CD14-positive monocyte (primary cell): ENCODE measurements at regions not wholly inside any gene's neighbourhood (a gene's known extent, or its start where the extent isn't known, plus 50 kb on each side); places are given as distances from the start of the nearest gene placed in this dataset.

ENCODE experiments used
- DNase-seq, 3 donors: peaks; one replicate each; pipeline ENCODE4 v3.0.0-alpha.2; 2011 to 2022
- H2AFZ ChIP-seq: 2 replicates; pipeline ENCODE4 v1.6.0; 2012; ENCODE audit warnings: mild to moderate bottlenecking, low read depth, low read length, inconsistent platforms; ENCODE audit not compliant: insufficient read depth, poor library complexity, severe bottlenecking
- H3K27ac ChIP-seq, 2 donors: 1 replicate in 1 of 2; 2 replicates in 1 of 2; pipeline ENCODE4 v1.5.1; 2012 to 2013; ENCODE audit warnings: low read length in 2 of 2, control low read depth in 1 of 2, inconsistent platforms in 1 of 2, low read depth in 1 of 2, mild to moderate bottlenecking in 1 of 2
- H3K27me3 ChIP-seq, 2 donors: one replicate each; pipeline versions ENCODE4 v1.6.0 to v1.6.1; 2011 to 2013; ENCODE audit warnings: low read length in 2 of 2; ENCODE audit not compliant: control insufficient read depth in 2 of 2, insufficient read depth in 2 of 2
- H3K36me3 ChIP-seq, 2 donors: replicated peaks in 1 of 2; 1 replicate in 1 of 2; 2 replicates in 1 of 2; pipeline versions ENCODE4 v1.5.1 to v1.6.1; 2012 to 2013; ENCODE audit warnings: low read length in 2 of 2, control low read depth in 1 of 2, inconsistent platforms in 1 of 2, mild to moderate bottlenecking in 1 of 2; ENCODE audit not compliant: insufficient read depth in 2 of 2, control insufficient read depth in 1 of 2
- H3K4me1 ChIP-seq, 2 donors: 1 replicate in 1 of 2; 2 replicates in 1 of 2; pipeline versions ENCODE4 v1.5.1 to v1.6.1; 2012 to 2013; ENCODE audit warnings: low read length in 2 of 2, control low read depth in 1 of 2, inconsistent platforms in 1 of 2, mild to moderate bottlenecking in 1 of 2, moderate library complexity in 1 of 2; ENCODE audit not compliant: insufficient read depth in 2 of 2, control insufficient read depth in 1 of 2
- H3K4me2 ChIP-seq: replicated peaks from 2 replicates; pipeline ENCODE3; 2012; ENCODE audit warnings: low read length, moderate library complexity, mild to moderate bottlenecking; ENCODE audit not compliant: poor library complexity, severe bottlenecking; ENCODE audit errors: extremely low read depth
- H3K4me3 ChIP-seq, 3 experiments: fragments of 200-600 bp in 1 of 3; sonication (generic) in 1 of 3; replicated peaks in 1 of 3; 1 replicate in 2 of 3; 2 replicates in 1 of 3; pipeline ENCODE4 v1.5.1; 2011 to 2013; ENCODE audit warnings: low read length in 3 of 3, mild to moderate bottlenecking in 3 of 3, control low read depth in 2 of 3, low read depth in 2 of 3, inconsistent platforms in 1 of 3, moderate library complexity in 1 of 3
- H3K79me2 ChIP-seq: 2 replicates; pipeline ENCODE4 v1.6.0; 2012; ENCODE audit warnings: mild to moderate bottlenecking, control low read depth, inconsistent platforms, low read length, moderate library complexity; ENCODE audit not compliant: insufficient read depth
- H3K9ac ChIP-seq: 2 replicates; pipeline ENCODE4 v1.6.0; 2017; ENCODE audit warnings: low read length, mild to moderate bottlenecking; ENCODE audit not compliant: insufficient read depth, poor library complexity, severe bottlenecking
- H3K9me3 ChIP-seq, 2 donors: replicated peaks in 1 of 2; 1 replicate in 1 of 2; 2 replicates in 1 of 2; pipeline versions ENCODE4 v1.5.1 to v1.6.1; 2012 to 2013; ENCODE audit warnings: low read length in 2 of 2, control low read depth in 1 of 2; ENCODE audit not compliant: control insufficient read depth in 1 of 2, insufficient read depth in 1 of 2
- H4K20me1 ChIP-seq: 2 replicates; pipeline ENCODE4 v1.6.0; 2012; ENCODE audit warnings: mild to moderate bottlenecking, low read length, control low read depth, moderate library complexity; ENCODE audit not compliant: insufficient read depth
- H3K27ac Mint-ChIP-seq, 7 donors: one replicate each; pipeline ENCODE4 v1.8.0; 2020; ENCODE audit warnings: mild to moderate bottlenecking in 7 of 7, mixed read lengths in 7 of 7, moderate library complexity in 6 of 7, inconsistent platforms in 2 of 7
- H3K27me3 Mint-ChIP-seq, 3 donors: one replicate each; pipeline ENCODE4 v1.8.0; 2021 to 2022; ENCODE audit warnings: low read depth in 3 of 3, mild to moderate bottlenecking in 3 of 3, mixed read lengths in 3 of 3, moderate library complexity in 3 of 3, inconsistent platforms in 1 of 3
- H3K36me3 Mint-ChIP-seq, 2 donors: one replicate each; pipeline ENCODE4 v1.8.0; 2020; ENCODE audit warnings: mixed read lengths in 2 of 2, inconsistent platforms in 1 of 2, mild to moderate bottlenecking in 1 of 2
- H3K4me1 Mint-ChIP-seq: one replicate; pipeline ENCODE4 v1.8.0; 2020; ENCODE audit warnings: mild to moderate bottlenecking, mixed read lengths
- H3K4me3 Mint-ChIP-seq, 2 donors: one replicate each; pipeline ENCODE4 v1.8.0; 2020; ENCODE audit warnings: mild to moderate bottlenecking in 2 of 2, mixed read lengths in 2 of 2, moderate library complexity in 1 of 2
- H3K9me3 Mint-ChIP-seq, 7 donors: one replicate each; pipeline ENCODE4 v1.8.0; 2020 to 2022; ENCODE audit warnings: mixed read lengths in 7 of 7, mild to moderate bottlenecking in 6 of 7, moderate library complexity in 6 of 7, inconsistent platforms in 2 of 7
- CTCF ChIP-seq: fragments of 200-600 bp; IDR thresholded peaks from one replicate; pipeline ENCODE4 v1.8.0; 2022; ENCODE audit warnings: antibody characterized with exemption, mild to moderate bottlenecking
- WGBS: methylation state at CpG from one replicate; pipeline ENCODE4 v1.1.5; 2013; ENCODE audit warnings: missing lambda C conversion rate; ENCODE audit not compliant: insufficient coverage; 5-methylcytosine and 5-hydroxymethylcytosine counted together
- intact Hi-C, 2 donors: fragments of 100-400 bp; cut with micrococcal nuclease; formaldehyde crosslinking; loops; one replicate each; pipeline versions ENCODE4 v1.15.0 to v1.15.1; 2023

- H3K9me3 ChIP-seq: no peaks in the 10 kb centered on the region
- H3K27me3 ChIP-seq: no peaks in the 10 kb centered on the region
- H3K79me2 ChIP-seq: no peaks in the 10 kb centered on the region
- no peaks in the 10 kb centered on the region for H3K36me3 Mint-ChIP-seq
- intact Hi-C loops: no loop called here
- no peaks in the 10 kb centered on the region for H4K20me1 ChIP-seq
- no peak overlapping the region for H2AFZ ChIP-seq
- H3K4me2 ChIP-seq: no peak overlapping the region
- 40% methylated on average over 1 of the region's 2 CpGs for WGBS
- H3K27ac ChIP-seq: no peak overlapping the region
- H3K4me3 Mint-ChIP-seq: no peak overlapping the region
- H3K4me1 Mint-ChIP-seq: no peaks in the 10 kb centered on the region
- H3K4me1 ChIP-seq: no peaks in the 10 kb centered on the region
- no peak for TF ChIP-seq CTCF
- no peak overlapping the region for H3K27ac Mint-ChIP-seq
- H3K9me3 Mint-ChIP-seq: peaks cover 0 to 3% (median 0%) of the 10 kb centered on the region in 7 donors
- no peaks in the 10 kb centered on the region for H3K27me3 Mint-ChIP-seq
- DNase-seq: no peak
- H3K36me3 ChIP-seq: no peaks in the 10 kb centered on the region
- no peak overlapping the region for H3K9ac ChIP-seq
- no peak overlapping the region for H3K4me3 ChIP-seq
These were observed 803.8 kb upstream of the ZNF608 start for GRCh38 chr5:125550274-125550673.

- no peaks in the 10 kb centered on the region for H3K79me2 ChIP-seq
- H3K4me1 ChIP-seq: no peaks in the 10 kb centered on the region
- Mint-ChIP-seq H3K4me1 (no peaks in the 10 kb centered on the region), H3K27ac (no peak overlapping the region), H3K4me3 (no peak overlapping the region), H3K9me3 (peaks cover 0 to 3% (median 1%) of the 10 kb centered on the region in 7 donors), H3K27me3 (no peaks in the 10 kb centered on the region), H3K36me3 (no peaks in the 10 kb centered on the region)
- H2AFZ ChIP-seq: no peak overlapping the region
- no peak for DNase-seq
- H3K9me3 ChIP-seq: no peaks in the 10 kb centered on the region
- H3K36me3 ChIP-seq: no peaks in the 10 kb centered on the region
- no peaks in the 10 kb centered on the region for H4K20me1 ChIP-seq
- TF ChIP-seq CTCF: no peak
- intact Hi-C loops: no loop called here
- H3K4me2 ChIP-seq: no peak overlapping the region
- no peak overlapping the region for H3K9ac ChIP-seq
- no peak overlapping the region for H3K27ac ChIP-seq
- no peaks in the 10 kb centered on the region for H3K27me3 ChIP-seq
- no peak overlapping the region for H3K4me3 ChIP-seq
These were observed 804.8 kb upstream of the ZNF608 start for GRCh38 chr5:125551246-125551645.
